HL-60 (cell line): ENCODE measurements at regions not wholly inside any gene's neighbourhood (a gene's known extent, or its start where the extent isn't known, plus 50 kb on each side); places are given as distances from the start of the nearest gene placed in this dataset.

Experiments used
- DNase-seq, 2 experiments: peaks; one replicate each; pipeline ENCODE4 v3.0.0-alpha.2; 2010 to 2020; ENCODE audit warnings: low read depth in 1 of 2, low spot score in 1 of 2
- H3K27ac ChIP-seq: fragments of 250-450 bp; sonication (Bioruptor Pico); replicated peaks from 2 replicates; pipeline ENCODE4 v1.5.1; 2020; ENCODE audit warnings: mild to moderate bottlenecking, moderate library complexity
- H3K27me3 ChIP-seq: fragments of 250-450 bp; sonication (Bioruptor Pico); 2 replicates; pipeline ENCODE4 v1.5.1; 2021; ENCODE audit warnings: mild to moderate bottlenecking, moderate library complexity; ENCODE audit not compliant: insufficient read depth, poor library complexity, severe bottlenecking
- H3K4me3 ChIP-seq: replicated peaks from 2 replicates; pipeline ENCODE4 v1.5.1; 2011; ENCODE audit warnings: mild to moderate bottlenecking, control low read depth, low read length; ENCODE audit not compliant: insufficient read depth
- CTCF ChIP-seq: IDR thresholded peaks from one replicate; pipeline ENCODE4 v1.5.1; 2011; ENCODE audit warnings: low read length, control low read depth, inconsistent platforms; ENCODE audit not compliant: insufficient read depth
- GABPA ChIP-seq: IDR thresholded peaks from 2 replicates; pipeline ENCODE4 v1.6.1; 2012; ENCODE audit warnings: low read depth
- POLR2AphosphoS5 ChIP-seq: IDR thresholded peaks from 2 replicates; pipeline ENCODE4 v1.6.1; 2012; ENCODE audit warnings: low read depth
- REST ChIP-seq: IDR thresholded peaks from 2 replicates; pipeline ENCODE4 v1.6.1; 2012; ENCODE audit warnings: low read depth; ENCODE audit not compliant: insufficient replicate concordance
- SPI1 ChIP-seq: IDR thresholded peaks from 2 replicates; pipeline ENCODE4 v1.6.1; 2012; ENCODE audit warnings: low read depth, mild to moderate bottlenecking, borderline replicate concordance

- Histone ChIP-seq H3K27me3 (no peaks in the 10 kb centered on the region), H3K27ac (no peak overlapping the region), H3K4me3 (no peak overlapping the region)
- no peak for TF ChIP-seq POLR2AphosphoS5
- no peak for TF ChIP-seq REST
- TF ChIP-seq CTCF: no peak
- TF ChIP-seq SPI1: no peak
- no peak for TF ChIP-seq GABPA
- DNase-seq: no peak
These were observed 384.8 kb downstream of the CNTN6 start for GRCh38 chr3:1477669-1478068.

- Histone ChIP-seq H3K4me3 (no peak overlapping the region), H3K27me3 (no peaks in the 10 kb centered on the region), H3K27ac (no peak overlapping the region)
- no peak for DNase-seq
- TF ChIP-seq SPI1 (no peak), CTCF (no peak), GABPA (no peak), POLR2AphosphoS5 (no peak), REST (no peak)
These were observed 402.6 kb downstream of the CNTN6 start for GRCh38 chr3:1495466-1495865.

GRCh38 chr3:1499694-1500093 is 406.9 kb downstream of the CNTN6 start:
- H3K4me3 ChIP-seq: no peak overlapping the region
- no peaks in the 10 kb centered on the region for H3K27me3 ChIP-seq
- DNase-seq: no peak
- H3K27ac ChIP-seq: no peak overlapping the region
- TF ChIP-seq SPI1 (no peak), REST (no peak), GABPA (no peak), POLR2AphosphoS5 (no peak), CTCF (no peak)
